ENCODE measurements at regions not wholly inside any gene's neighbourhood (a gene's known extent, or its start where the extent isn't known, plus 50 kb on each side); places are given as distances from the start of the nearest gene placed in this dataset.

DNA sequence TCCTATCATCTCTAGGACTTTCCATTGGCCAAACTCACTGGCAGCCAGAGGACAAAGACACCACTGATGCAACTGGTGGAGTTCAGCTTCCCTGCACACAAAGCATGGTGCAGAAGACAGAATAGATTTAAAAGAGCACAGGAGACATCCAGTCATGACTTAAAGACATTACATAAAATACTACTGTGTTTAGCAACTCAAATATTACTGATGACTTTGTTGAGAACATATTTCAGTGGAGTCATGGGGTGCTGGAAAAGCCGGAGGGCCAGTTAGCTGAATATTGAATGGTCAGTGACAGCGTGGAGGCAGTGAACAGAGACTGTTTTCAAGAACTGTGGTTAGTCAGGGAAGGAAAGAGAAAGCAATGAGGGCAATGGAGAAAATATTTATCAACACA is 296.3 kb upstream of the NRP1 start:
- TF ChIP-seq, protein P1, sequence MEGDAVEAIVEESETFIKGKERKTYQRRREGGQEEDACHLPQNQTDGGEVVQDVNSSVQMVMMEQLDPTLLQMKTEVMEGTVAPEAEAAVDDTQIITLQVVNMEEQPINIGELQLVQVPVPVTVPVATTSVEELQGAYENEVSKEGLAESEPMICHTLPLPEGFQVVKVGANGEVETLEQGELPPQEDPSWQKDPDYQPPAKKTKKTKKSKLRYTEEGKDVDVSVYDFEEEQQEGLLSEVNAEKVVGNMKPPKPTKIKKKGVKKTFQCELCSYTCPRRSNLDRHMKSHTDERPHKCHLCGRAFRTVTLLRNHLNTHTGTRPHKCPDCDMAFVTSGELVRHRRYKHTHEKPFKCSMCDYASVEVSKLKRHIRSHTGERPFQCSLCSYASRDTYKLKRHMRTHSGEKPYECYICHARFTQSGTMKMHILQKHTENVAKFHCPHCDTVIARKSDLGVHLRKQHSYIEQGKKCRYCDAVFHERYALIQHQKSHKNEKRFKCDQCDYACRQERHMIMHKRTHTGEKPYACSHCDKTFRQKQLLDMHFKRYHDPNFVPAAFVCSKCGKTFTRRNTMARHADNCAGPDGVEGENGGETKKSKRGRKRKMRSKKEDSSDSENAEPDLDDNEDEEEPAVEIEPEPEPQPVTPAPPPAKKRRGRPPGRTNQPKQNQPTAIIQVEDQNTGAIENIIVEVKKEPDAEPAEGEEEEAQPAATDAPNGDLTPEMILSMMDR (conservative IDR thresholded peaks at IDR 0.05; ENCODE audit: low read length) = no peak
- TF ChIP-seq EZH2phosphoT487 (IDR thresholded peaks at IDR 0.05; ENCODE audit: borderline replicate concordance) = no peak
